Kidney epithelial cell (primary cell): ENCODE measurements at regions not wholly inside any gene's neighbourhood (a gene's known extent, or its start where the extent isn't known, plus 50 kb on each side); places are given as distances from the start of the nearest gene placed in this dataset.

Experiments used
- DNase-seq: peaks from one replicate; pipeline ENCODE4 v3.0.0-alpha.2; 2010; ENCODE audit warnings: low read depth
- H3K27me3 ChIP-seq: 2 replicates; pipeline ENCODE4 v1.6.0; 2011; ENCODE audit warnings: low read length; ENCODE audit not compliant: control insufficient read depth, insufficient read depth
- H3K36me3 ChIP-seq: 2 replicates; pipeline ENCODE4 v1.5.1; 2011; ENCODE audit warnings: low read length; ENCODE audit not compliant: control insufficient read depth, insufficient read depth
- H3K4me3 ChIP-seq: 2 replicates; pipeline ENCODE4 v1.5.1; 2011; ENCODE audit warnings: low read depth, mild to moderate bottlenecking, control low read depth, low read length
- TF ChIP-seq, protein P1 (sequence below): IDR thresholded peaks from 2 replicates; pipeline ENCODE4 v1.5.1; 2011; ENCODE audit warnings: mild to moderate bottlenecking, moderate library complexity, low read length, control low read depth, inconsistent platforms; ENCODE audit not compliant: insufficient read depth, poor library complexity, severe bottlenecking

DNA sequence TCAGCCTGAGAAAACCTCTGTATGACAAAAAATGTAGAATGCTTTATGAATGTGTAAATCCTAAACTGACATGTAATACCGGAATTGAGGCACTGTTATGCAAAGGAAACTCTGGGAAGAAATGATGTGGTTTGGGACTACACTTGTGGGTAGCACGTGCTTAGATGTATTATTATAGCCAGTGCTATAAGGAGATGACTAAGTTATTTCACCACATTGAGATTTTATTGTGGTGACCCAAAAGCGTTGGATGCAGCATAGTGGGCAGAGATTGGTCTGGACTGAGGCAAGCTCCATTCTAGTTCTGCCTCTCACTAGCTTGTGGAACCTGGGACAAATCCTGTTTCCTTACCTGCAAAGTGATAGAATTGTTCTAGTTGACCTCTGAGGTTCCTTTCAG, 172.2 kb downstream of the SNAPC1 start:
- Histone ChIP-seq H3K4me3 (no peak overlapping the region), H3K27me3 (no peaks in the 10 kb centered on the region), H3K36me3 (no peaks in the 10 kb centered on the region)
- TF ChIP-seq, protein P1, sequence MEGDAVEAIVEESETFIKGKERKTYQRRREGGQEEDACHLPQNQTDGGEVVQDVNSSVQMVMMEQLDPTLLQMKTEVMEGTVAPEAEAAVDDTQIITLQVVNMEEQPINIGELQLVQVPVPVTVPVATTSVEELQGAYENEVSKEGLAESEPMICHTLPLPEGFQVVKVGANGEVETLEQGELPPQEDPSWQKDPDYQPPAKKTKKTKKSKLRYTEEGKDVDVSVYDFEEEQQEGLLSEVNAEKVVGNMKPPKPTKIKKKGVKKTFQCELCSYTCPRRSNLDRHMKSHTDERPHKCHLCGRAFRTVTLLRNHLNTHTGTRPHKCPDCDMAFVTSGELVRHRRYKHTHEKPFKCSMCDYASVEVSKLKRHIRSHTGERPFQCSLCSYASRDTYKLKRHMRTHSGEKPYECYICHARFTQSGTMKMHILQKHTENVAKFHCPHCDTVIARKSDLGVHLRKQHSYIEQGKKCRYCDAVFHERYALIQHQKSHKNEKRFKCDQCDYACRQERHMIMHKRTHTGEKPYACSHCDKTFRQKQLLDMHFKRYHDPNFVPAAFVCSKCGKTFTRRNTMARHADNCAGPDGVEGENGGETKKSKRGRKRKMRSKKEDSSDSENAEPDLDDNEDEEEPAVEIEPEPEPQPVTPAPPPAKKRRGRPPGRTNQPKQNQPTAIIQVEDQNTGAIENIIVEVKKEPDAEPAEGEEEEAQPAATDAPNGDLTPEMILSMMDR, result no peak
- DNase-seq, result peak; percentile 32

DNA sequence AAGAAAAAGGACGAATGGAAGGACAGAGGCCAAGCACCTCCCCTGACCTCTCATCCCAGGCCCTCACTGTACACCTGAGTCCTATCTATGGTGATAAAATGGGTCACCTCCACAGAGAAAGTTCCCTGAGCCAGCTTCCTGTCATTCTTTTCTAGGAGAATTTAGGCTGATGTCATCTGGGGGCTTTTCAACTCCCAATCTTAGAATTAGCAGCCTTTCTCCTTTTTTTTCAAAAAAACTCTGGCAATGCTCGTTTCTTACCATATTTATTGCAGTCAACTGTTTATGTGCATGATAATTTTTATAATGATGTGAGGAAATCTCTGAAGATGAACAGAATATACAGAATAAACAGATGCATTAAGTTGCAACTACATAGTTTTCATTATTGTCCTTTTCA, 177.6 kb downstream of the SNAPC1 start:
- TF ChIP-seq, protein P1, result no peak
- Histone ChIP-seq H3K36me3 (no peaks in the 10 kb centered on the region), H3K4me3 (no peak overlapping the region), H3K27me3 (no peaks in the 10 kb centered on the region)
- DNase-seq, result no peak

DNA sequence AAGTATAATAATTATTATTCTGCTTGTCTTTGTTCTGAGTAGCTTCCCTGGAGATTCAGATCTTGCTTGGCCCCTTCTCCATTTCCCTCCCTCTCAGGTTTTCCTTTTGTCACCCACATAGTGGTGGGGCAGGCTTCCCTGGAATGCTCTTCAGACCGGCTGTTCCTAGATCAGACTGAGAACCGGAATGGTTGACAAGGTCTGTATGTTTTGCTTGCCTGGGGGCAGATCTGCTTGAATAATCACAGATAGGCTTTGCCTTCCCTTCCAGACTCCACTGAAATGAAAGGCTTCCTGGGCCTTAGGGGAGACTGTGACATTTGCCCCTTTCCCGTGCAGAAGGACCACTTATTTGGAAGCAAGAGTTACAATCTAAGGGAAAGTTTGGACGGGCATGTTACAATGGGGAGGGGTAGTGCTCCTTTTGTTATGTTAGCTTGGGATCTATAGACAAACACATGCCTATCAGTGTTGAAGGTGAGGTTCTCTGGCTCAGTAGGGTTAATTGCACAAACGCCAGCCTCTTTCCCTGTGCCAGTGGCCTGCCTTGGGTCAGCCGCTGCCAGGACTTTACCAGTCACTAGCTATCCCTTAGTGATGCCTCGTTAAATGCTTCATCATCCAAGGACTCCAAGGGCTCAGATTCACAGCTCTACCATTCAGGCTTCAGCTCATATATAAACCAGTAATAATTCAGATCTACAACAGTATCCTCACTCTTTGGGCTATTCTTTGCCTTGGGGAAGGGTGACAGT, 178.6 kb downstream of the SNAPC1 start:
- TF ChIP-seq, protein P1, result no peak
- Histone ChIP-seq H3K27me3 (no peaks in the 10 kb centered on the region), H3K36me3 (no peaks in the 10 kb centered on the region), H3K4me3 (no peak overlapping the region)
- DNase-seq, result no peak

DNA sequence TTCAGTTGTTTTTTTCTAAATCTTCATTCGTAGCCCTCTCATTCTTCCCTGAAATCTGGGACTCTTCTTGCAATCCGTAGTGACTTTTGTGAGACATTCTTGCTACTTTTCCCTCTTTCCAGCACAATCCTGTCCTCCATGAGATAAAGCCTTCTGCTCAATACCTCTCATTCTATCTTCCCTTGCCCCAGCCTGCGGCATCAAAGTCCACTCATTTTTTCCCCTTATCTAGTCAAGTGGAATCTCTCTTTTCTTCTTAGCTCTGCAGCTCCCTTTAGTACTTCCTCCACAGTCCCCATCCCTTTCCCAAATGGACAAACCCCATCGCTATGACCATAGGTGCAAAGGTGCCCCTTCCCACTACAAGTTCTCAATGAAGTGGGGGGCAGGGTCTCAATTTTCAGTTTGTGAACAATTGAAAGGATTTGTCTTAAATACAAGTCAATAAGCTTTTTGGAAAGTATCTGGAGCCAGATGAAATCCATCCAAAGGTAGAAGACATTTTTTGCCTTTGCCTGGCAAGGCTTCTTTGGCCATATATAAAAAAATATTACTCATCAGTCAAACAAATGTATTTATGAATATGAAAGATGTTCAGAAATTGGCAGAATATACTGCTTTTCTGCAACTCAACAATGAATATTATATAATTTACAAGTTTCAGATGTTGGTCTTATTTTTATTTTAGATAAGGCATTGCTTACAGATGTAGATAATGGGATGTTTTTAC, 179.4 kb downstream of the SNAPC1 start:
- TF ChIP-seq, protein P1, result no peak
- DNase-seq, result no peak
- Histone ChIP-seq H3K36me3 (no peaks in the 10 kb centered on the region), H3K4me3 (no peak overlapping the region), H3K27me3 (no peaks in the 10 kb centered on the region)

DNA sequence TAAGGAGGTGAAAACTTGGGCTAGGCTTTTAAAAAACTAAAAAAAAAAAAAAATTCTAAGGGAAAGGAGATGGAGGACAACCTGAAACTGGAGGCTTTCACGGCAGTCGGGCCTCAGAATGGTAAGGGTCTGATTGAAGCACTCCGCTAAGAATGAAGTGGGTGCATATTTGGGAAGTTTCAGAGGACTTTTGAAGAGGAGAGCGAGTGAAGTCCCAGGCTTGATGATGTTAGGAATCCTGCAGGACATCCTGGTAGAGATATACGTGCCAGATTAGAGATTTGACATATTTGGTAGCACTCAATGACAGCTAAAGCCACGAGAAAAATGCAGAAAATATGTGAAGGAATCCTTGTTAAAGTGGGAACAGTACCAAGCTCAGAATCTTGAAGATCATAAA, 186.2 kb downstream of the SNAPC1 start:
- DNase-seq, result no peak
- Histone ChIP-seq H3K27me3 (no peaks in the 10 kb centered on the region), H3K36me3 (no peaks in the 10 kb centered on the region), H3K4me3 (no peak overlapping the region)
- TF ChIP-seq, protein P1, result no peak
